ENCODE measurements at regions not wholly inside any gene's neighbourhood (a gene's known extent, or its start where the extent isn't known, plus 50 kb on each side); places are given as distances from the start of the nearest gene placed in this dataset.

GRCh38 chr2:107627164-107627563 lies 199.5 kb upstream of the RGPD4 start:
- Histone ChIP-seq H3K27me3 (no peaks in the 10 kb centered on the region), H3K27ac (no peak overlapping the region), H3K9me3 (peaks cover 0 to 5% (median 0%) of the 10 kb centered on the region in 3 donors), H3K36me3 (replicated peaks in 1 of 2; ENCODE audit: insufficient read depth in 1 of 2, low read depth in 2 of 2) (no peaks in the 10 kb centered on the region), H3K4me3 (no peak overlapping the region), H3K4me1 (no peaks in the 10 kb centered on the region)
- intact Hi-C loops (cut with DNase I) = no loop called here
- ATAC-seq (no peak), DNase-seq (no peak)
- TF ChIP-seq CTCF (IDR thresholded peaks at IDR 0.05) (peak in 1 of 7 experiments; percentile 16), POLR2A (IDR thresholded peaks at IDR 0.05) (no peak)
- WGBS, 2 donors = 59 to 69% methylated on average over 1 of the region's 1 CpG

- intact Hi-C loops (cut with DNase I) = no loop called here
- no peak for ATAC-seq
- Histone ChIP-seq H3K36me3 (replicated peaks in 1 of 2; ENCODE audit: insufficient read depth in 1 of 2, low read depth in 2 of 2) (no peaks in the 10 kb centered on the region), H3K27me3 (no peaks in the 10 kb centered on the region), H3K27ac (no peak overlapping the region), H3K4me3 (no peak overlapping the region), H3K9me3 (peaks cover 0 to 5% (median 0%) of the 10 kb centered on the region in 3 donors), H3K4me1 (no peaks in the 10 kb centered on the region)
- DNase-seq = no peak
- WGBS, 2 donors = 78 to 84% methylated on average over 3 of the region's 3 CpGs
- TF ChIP-seq POLR2A (IDR thresholded peaks at IDR 0.05) = no peak
- no peak for TF ChIP-seq CTCF (IDR thresholded peaks at IDR 0.05)
Measured at GRCh38 chr2:107627926-107628325, 198.8 kb upstream of the RGPD4 start.

GRCh38 chr2:107633580-107634147 lies 193.0 kb upstream of the RGPD4 start:
- ATAC-seq (no peak), DNase-seq (no peak)
- Histone ChIP-seq H3K27me3 (no peaks in the 10 kb centered on the region), H3K4me1 (no peaks in the 10 kb centered on the region), H3K36me3 (replicated peaks in 1 of 2; ENCODE audit: insufficient read depth in 1 of 2, low read depth in 2 of 2) (no peaks in the 10 kb centered on the region), H3K4me3 (no peak overlapping the region), H3K9me3 (peaks cover 0 to under 1% (median 0%) of the 10 kb centered on the region in 3 donors), H3K27ac (no peak overlapping the region)
- intact Hi-C loops (cut with DNase I) = no loop called here
- WGBS, 2 donors = 59 to 61% methylated on average over 3 of the region's 3 CpGs
- TF ChIP-seq POLR2A (IDR thresholded peaks at IDR 0.05) (no peak), CTCF (IDR thresholded peaks at IDR 0.05) (no peak)

GRCh38 chr2:107634172-107634571 lies 192.5 kb upstream of the RGPD4 start:
- Histone ChIP-seq H3K27me3 (no peaks in the 10 kb centered on the region), H3K27ac (no peak overlapping the region), H3K36me3 (replicated peaks in 1 of 2; ENCODE audit: insufficient read depth in 1 of 2, low read depth in 2 of 2) (no peaks in the 10 kb centered on the region), H3K4me1 (no peaks in the 10 kb centered on the region), H3K4me3 (no peak overlapping the region), H3K9me3 (no peaks in the 10 kb centered on the region)
- TF ChIP-seq CTCF (IDR thresholded peaks at IDR 0.05) = no peak
- TF ChIP-seq POLR2A (IDR thresholded peaks at IDR 0.05) = no peak
- intact Hi-C loops (cut with DNase I) = no loop called here
- ATAC-seq = no peak
- no peak for DNase-seq
- 83 to 95% methylated on average over 1 of the region's 1 CpG for WGBS, 2 donors

- Histone ChIP-seq H3K4me1 (no peaks in the 10 kb centered on the region), H3K4me3 (no peak overlapping the region), H3K27me3 (no peaks in the 10 kb centered on the region), H3K36me3 (replicated peaks in 1 of 2; ENCODE audit: insufficient read depth in 1 of 2, low read depth in 2 of 2) (no peaks in the 10 kb centered on the region), H3K27ac (no peak overlapping the region), H3K9me3 (no peaks in the 10 kb centered on the region)
- 59 to 60% methylated on average over 3 of the region's 3 CpGs for WGBS, 2 donors
- intact Hi-C loops (cut with DNase I) = no loop called here
- DNase-seq (no peak), ATAC-seq (no peak)
- TF ChIP-seq CTCF (IDR thresholded peaks at IDR 0.05) (no peak), POLR2A (IDR thresholded peaks at IDR 0.05) (no peak)
Measured at GRCh38 chr2:107635883-107636282, 190.8 kb upstream of the RGPD4 start.
